Posterior vena cava (tissue), 2 donors: ENCODE measurements at regions not wholly inside any gene's neighbourhood (a gene's known extent, or its start where the extent isn't known, plus 50 kb on each side); places are given as distances from the start of the nearest gene placed in this dataset.

ENCODE experiments used
- DNase-seq: peaks from one replicate; pipeline ENCODE4 v3.0.0-alpha.2; 2020; ENCODE audit warnings: low spot score
- intact Hi-C, 2 donors: fragments of 100-400 bp; cut with DNase I; formaldehyde crosslinking; loops; one replicate each; pipeline versions ENCODE4 v1.14.1 to v1.14.2; 2022 to 2023
- donor health status: DM: yes; HTN: yes; CAD: no.
- donor health status: DM: yes; HTN: yes; CAD: no.

GRCh38 chr10:22875581-22875980 is 52.3 kb upstream of the ARMC3 start:
- no peak for DNase-seq
- intact Hi-C loops = no loop called here

- no peak for DNase-seq
- intact Hi-C loops = no loop called here
Measured at GRCh38 chr10:22874189-22874854, 53.5 kb upstream of the ARMC3 start.

DNA sequence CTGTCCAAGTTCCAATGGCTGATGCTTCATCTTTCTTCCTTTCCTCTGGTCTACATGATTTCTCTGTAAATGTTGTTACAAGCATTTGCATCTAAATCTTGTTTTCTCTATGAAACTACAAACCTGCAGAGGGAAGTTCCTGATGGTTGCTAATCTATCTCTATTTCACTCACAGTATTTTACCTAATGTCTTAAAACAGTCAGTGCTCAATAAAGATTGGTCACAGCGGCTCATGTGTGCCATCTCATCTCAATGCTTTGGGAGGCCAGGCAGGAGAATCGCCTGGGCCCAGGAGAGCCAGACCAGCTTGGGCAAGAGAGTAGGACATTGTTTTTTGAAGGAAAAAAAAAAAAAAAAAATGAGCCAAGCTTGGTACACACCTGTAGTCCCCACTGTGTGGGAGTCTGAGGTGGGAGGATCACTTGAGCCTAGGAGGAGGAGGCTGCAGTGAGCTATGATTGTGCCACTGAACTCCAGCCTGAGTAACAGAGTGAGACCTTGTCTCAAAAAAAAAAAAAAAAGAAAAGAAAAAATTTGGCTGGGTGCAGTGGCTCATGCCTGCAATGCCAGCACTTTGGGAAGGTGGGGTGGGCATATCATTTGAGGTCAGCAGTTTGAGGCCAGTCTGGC is 71.3 kb upstream of the ARMC3 start:
- no peak for DNase-seq
- intact Hi-C loops = no loop called here

DNA sequence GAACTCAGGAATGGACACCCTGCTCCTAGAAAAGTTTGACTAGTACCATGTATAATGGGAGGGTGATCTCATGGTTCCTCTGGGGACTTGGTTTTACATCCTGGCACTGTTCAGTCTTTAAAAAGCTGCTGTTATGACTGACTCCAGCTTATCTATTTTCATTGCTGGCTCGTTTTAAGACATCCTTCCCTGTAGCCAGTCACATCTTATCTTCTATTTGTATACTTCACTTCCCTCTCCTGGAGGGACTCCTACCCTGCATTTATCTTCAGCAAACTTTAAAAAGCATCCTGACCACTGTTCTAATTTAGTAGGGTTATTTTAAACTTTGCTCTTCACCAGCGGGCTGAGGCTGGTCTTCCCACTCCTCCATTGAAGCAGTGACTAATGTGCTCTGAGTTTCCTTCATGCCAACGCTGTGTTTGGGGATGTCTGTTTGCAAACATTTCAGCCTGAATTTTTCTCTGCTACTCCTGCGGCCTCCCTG is 72.9 kb upstream of the ARMC3 start:
- intact Hi-C loops = no loop called here
- no peak for DNase-seq

GRCh38 chr10:22853906-22854447 is 73.9 kb upstream of the ARMC3 start:
- intact Hi-C loops = no loop called here
- no peak for DNase-seq

DNA sequence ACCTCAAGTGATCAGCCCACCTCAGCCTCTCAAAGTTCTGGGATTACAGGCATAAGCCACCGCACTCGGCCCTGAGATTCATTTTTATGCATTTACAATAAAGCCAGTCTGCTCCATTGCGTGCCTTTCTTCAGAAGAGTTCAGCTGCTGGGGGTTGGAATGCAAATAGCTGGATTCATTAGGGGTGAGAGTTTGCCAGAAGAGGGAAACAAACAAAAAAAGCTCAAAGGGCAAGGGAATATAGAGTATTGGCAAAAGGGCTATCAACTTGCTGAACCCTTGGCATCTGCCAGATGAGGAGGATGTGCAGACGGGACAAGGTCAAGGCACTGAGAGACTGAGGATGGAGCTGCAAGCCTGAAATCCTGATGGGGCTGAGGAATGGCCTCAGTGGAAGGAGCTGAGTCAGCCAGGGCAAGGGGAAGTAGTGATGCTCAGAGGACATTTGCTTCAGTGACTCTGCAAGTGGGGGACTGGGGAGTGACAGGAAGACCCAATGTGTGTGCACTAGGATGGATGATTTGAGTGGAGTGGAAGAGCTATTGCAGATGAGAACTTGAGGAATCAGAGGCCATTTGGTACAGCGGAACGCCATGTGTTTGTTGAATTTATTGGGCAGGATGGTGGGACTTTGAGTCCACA is 75.0 kb upstream of the ARMC3 start:
- intact Hi-C loops = no loop called here
- DNase-seq = no peak

- no peak for DNase-seq
- intact Hi-C loops = no loop called here
Measured at GRCh38 chr10:22851865-22852239, 76.0 kb upstream of the ARMC3 start.

DNA sequence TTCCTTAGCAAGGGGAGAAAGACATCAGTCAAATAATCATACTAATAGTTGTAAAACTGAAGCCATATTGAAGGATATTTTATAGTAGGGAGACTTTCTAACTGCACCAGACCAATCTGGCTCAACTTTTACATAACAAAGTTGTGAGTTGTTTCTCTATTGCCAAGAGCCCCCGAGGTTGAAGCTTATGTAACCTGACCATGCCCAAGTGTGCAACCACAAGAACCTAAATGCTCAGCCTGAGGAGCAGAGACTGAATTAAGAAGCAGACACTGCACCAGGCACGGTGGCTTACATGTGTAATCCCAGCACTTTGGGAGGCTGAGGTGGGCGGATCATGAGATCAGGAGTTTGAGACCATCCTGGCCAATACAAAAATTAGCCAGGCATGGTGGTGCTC is 77.3 kb upstream of the ARMC3 start:
- intact Hi-C loops = no loop called here

DNA sequence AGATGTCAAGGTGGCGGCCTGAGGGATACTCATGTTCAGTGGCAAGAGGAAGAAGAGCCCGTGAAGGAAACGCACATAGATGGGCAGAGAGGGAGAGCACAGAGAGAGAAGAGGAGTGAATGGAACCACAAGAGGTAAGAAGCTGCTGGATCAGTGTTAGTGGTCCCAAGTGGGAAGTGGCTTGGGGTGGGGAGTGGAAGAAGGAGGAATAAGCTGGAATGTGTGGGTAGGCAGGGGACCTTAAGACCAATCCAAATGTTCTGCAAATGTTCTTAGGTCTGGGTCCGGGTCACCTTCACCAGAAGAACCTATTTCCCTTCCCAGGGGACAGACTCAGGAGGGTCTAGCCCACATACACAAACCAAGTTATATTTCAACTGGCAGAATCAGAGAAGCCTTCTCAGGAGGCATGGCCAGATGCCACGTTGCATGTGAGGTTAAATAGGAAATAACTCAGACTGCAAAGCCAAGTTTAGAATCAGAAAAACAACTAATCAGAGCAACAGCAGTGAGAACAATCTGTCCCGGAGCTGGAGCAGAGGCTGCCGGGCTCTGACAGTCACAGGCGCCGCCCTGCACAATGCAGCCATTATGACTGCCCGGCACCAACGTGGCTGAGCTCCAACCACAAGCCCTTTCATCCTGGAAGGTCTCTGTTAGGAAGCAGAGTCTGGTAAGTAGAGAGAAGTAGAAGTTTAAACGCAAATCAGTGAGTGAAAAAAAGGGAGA is 78.6 kb upstream of the ARMC3 start:
- DNase-seq = peak; percentile 95
- intact Hi-C loops = loop anchor here in 1 of 2 donors (10.0 kb wide), 1 partner anchor 1586 kb away; no protein-coding TSS in a partner anchor

More for the DNA sequence above, 77.3 kb upstream of the ARMC3 start:
- no peak for DNase-seq

DNA sequence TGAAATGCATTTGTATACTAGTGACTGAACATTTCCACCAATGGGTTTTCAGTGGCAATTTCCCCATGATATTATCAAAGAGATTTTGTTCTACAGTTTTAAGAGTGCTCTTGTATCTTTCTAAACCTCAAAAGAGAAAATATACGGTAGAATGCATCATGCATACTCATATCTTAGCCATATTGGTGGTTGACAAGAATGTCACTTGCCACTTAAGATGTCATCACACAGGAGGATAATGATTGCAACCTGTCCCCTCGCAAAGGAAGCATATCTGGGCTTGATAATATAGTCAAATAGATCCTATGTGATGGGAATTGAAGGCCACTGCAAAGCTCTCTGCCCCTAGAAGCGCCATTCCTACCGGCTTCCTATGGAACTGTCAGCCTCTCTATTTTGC is 79.3 kb upstream of the ARMC3 start:
- no peak for DNase-seq
- intact Hi-C loops = loop anchor here in 1 of 2 donors (10.0 kb wide), 1 partner anchor 1586 kb away; no protein-coding TSS in a partner anchor

DNA sequence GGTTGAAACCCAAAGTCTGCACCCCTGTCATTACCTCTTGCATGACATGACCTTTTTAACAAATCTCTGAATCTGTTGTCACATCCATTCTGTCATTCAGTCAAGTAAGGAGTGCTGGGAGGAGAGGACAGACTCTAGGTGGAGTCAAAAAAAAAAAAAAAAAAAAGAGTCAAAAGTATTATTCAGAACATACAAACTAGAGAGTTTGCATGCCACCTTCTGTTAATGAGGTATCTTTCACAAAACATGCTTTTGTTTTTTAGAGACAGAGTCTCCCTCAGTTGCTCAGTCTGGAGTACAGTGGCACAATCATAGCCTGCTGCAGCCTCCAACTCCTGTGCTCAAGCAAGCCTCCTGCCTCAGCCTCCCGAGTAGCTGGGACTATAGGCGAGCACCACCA is 81.6 kb upstream of the ARMC3 start:
- intact Hi-C loops = loop anchor here in 1 of 2 donors (2.0 to 10.0 kb wide), 2 partner anchors 15 to 1589 kb away; no protein-coding TSS in a partner anchor
- DNase-seq = no peak

GRCh38 chr10:22839639-22840038 is 88.2 kb upstream of the ARMC3 start:
- intact Hi-C loops = loop anchor here in 1 of 2 donors (10.0 kb wide), 1 partner anchor 1595 kb away; no protein-coding TSS in a partner anchor

DNA sequence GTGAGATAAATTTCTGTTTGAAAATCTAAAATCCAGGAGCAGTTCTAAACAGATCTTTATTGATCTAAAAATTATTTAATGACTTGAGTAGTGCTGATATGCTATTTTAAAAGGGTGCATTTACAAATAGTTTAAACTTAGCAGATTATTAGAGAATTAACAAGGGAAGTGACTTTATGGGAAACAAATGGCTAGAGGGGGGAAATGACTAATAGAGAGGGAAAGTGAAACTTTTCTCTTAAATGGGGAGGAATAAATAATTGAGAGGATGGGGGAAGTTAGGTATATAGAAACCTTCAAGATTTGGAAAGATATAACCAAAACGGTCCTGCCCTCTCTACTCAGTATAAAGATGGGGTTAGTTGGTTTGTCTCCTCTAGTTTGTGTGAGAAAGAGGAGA is 90.1 kb upstream of the ARMC3 start:
- intact Hi-C loops = no loop called here
- no peak for DNase-seq

More at GRCh38 chr10:22839639-22840038, 88.2 kb upstream of the ARMC3 start:
- DNase-seq = no peak

DNA sequence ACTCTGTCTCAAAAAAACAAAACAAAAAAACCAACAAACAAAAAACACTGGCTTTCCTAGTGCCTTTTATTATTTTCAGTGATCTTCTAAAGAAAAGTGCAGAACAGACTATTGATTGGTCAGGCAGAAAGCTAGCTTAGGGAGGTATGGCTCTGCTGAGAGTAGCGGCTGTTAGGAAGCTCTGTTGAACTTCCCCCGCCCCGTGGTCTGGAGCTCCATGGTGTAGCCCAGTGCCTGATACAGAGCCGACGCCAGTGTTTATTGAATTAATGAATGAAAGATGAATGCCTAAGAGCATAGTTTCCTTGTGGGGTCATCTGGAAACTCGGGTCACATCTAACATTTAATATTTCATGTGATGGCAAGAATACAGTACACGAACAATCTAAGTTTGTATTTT is 90.5 kb upstream of the ARMC3 start:
- intact Hi-C loops = no loop called here
- DNase-seq = no peak

DNA sequence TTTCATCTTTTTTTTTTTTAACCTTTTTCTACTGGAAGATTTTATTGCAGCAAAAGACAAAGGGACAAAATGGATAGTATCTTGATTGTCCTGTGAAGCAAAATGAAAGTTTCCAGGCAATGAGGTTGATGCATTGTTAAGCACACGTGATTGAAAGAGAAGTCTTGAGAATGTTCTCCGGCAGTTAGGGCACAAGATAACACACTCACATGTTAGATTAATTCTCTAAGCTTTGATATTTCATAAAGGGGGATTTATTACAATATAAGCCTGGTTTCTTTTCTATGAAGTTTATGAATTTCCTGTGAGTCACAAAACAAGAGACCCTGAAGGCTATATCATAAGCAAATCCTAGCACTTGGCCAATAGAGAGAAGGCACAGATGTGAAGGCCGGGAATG is 93.4 kb upstream of the ARMC3 start:
- no peak for DNase-seq
- intact Hi-C loops = no loop called here

- intact Hi-C loops = no loop called here
Measured at GRCh38 chr10:22833781-22834180, 94.1 kb upstream of the ARMC3 start.

DNA sequence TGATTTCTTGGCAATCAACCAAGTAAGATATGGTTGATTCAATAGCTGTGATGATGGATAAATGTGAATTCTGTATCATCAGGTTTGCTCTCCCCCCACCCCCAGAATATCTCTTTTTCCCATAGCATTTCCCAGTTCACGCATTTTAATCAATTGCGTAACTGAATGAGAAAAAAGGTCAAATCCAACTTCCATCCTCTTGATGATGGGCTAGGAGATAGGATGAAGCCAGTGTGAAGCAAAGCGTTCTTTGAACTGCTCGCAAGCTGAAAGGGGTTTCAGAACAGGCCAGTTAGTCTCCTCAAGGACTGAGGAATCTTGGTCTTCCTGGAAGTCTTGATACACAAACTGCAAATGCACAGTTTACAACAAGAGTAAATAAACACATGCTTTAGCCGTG is 94.5 kb upstream of the ARMC3 start:
- intact Hi-C loops = no loop called here

More at GRCh38 chr10:22833781-22834180, 94.1 kb upstream of the ARMC3 start:
- DNase-seq = no peak

GRCh38 chr10:22832851-22833250 is 95.0 kb upstream of the ARMC3 start:
- DNase-seq = no peak
- intact Hi-C loops = no loop called here

More for the DNA sequence above, 94.5 kb upstream of the ARMC3 start:
- DNase-seq = no peak

- intact Hi-C loops = no loop called here
- no peak for DNase-seq
Measured at GRCh38 chr10:22832066-22832602, 95.7 kb upstream of the ARMC3 start.
